ENCODE measurements at regions not wholly inside any gene's neighbourhood (a gene's known extent, or its start where the extent isn't known, plus 50 kb on each side); places are given as distances from the start of the nearest gene placed in this dataset.

DNA sequence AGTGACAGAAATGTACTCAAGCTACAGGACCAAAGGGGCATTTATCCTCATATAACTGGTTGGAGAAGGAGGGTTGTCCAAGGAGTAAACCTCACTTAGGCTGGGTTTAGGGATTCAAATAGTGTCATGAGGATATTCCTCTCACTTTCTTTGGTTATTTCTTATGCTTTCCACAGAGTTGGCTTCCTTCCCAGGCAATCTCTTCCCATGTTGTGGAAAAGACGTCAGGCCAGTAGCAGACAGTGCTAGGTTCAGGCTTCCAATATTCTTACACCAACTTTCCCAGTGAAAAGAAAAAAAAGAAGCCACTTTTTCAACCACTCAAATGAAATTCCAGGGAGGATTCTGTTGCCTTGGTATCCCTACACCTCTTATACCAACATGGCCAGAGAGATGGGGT lies 653.0 kb downstream of the C4orf33 start:
- no peak for ATAC-seq
- no peak for TF ChIP-seq TOX (CRISPR knock-in tag; IDR thresholded peaks at IDR 0.05; ENCODE audit: borderline replicate concordance)
- TF ChIP-seq, protein P1, sequence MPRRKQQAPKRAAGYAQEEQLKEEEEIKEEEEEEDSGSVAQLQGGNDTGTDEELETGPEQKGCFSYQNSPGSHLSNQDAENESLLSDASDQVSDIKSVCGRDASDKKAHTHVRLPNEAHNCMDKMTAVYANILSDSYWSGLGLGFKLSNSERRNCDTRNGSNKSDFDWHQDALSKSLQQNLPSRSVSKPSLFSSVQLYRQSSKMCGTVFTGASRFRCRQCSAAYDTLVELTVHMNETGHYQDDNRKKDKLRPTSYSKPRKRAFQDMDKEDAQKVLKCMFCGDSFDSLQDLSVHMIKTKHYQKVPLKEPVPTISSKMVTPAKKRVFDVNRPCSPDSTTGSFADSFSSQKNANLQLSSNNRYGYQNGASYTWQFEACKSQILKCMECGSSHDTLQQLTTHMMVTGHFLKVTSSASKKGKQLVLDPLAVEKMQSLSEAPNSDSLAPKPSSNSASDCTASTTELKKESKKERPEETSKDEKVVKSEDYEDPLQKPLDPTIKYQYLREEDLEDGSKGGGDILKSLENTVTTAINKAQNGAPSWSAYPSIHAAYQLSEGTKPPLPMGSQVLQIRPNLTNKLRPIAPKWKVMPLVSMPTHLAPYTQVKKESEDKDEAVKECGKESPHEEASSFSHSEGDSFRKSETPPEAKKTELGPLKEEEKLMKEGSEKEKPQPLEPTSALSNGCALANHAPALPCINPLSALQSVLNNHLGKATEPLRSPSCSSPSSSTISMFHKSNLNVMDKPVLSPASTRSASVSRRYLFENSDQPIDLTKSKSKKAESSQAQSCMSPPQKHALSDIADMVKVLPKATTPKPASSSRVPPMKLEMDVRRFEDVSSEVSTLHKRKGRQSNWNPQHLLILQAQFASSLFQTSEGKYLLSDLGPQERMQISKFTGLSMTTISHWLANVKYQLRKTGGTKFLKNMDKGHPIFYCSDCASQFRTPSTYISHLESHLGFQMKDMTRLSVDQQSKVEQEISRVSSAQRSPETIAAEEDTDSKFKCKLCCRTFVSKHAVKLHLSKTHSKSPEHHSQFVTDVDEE (CRISPR knock-in tag; IDR thresholded peaks at IDR 0.05): no peak
- TF ChIP-seq ZNF70 (CRISPR knock-in tag; IDR thresholded peaks at IDR 0.05): no peak
- no peak for TF ChIP-seq GLIS3 (CRISPR knock-in tag; IDR thresholded peaks at IDR 0.05)
- no peak for TF ChIP-seq SNAI2 (CRISPR knock-in tag; IDR thresholded peaks at IDR 0.05)
- TF ChIP-seq ARNTL (CRISPR knock-in tag; IDR thresholded peaks at IDR 0.05; ENCODE audit: borderline replicate concordance, low read depth): no peak
- TF ChIP-seq, protein P2, sequence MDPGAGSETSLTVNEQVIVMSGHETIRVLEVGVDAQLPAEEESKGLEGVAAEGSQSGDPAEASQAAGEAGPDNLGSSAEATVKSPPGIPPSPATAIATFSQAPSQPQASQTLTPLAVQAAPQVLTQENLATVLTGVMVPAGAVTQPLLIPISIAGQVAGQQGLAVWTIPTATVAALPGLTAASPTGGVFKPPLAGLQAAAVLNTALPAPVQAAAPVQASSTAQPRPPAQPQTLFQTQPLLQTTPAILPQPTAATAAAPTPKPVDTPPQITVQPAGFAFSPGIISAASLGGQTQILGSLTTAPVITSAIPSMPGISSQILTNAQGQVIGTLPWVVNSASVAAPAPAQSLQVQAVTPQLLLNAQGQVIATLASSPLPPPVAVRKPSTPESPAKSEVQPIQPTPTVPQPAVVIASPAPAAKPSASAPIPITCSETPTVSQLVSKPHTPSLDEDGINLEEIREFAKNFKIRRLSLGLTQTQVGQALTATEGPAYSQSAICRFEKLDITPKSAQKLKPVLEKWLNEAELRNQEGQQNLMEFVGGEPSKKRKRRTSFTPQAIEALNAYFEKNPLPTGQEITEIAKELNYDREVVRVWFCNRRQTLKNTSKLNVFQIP (CRISPR knock-in tag; IDR thresholded peaks at IDR 0.05; ENCODE audit: borderline replicate concordance, low read depth): no peak
- TF ChIP-seq ZNF8 (CRISPR knock-in tag; IDR thresholded peaks at IDR 0.05): no peak
- TF ChIP-seq ZFP30 (CRISPR knock-in tag; IDR thresholded peaks at IDR 0.05): no peak
- no peak for TF ChIP-seq RARB (CRISPR knock-in tag; IDR thresholded peaks at IDR 0.05)
- no peak for TF ChIP-seq TCF4 (CRISPR knock-in tag; IDR thresholded peaks at IDR 0.05; ENCODE audit: borderline replicate concordance)
- no peak for TF ChIP-seq ZNF565 (CRISPR knock-in tag; conservative IDR thresholded peaks at IDR 0.05; ENCODE audit: low read depth)

DNA sequence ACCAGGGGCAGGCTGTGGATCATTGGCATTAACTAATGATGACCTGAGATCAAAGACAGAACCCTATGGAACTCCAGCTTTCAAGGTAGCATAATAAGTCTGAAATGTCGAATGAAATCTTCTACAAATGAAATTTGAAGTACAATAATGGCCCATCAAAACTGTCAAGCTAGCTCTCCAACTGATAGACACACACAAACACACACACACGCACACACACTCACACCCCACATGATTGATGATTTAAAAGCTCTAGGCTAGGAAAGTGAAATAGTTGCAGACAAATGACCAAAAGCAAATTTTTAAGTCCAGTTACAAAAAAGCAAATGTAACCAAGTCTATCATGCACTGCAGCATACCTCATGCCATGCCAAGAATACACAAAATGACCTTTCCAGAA lies 655.7 kb downstream of the C4orf33 start:
- TF ChIP-seq ZNF8 (CRISPR knock-in tag; IDR thresholded peaks at IDR 0.05): no peak
- TF ChIP-seq TCF4 (CRISPR knock-in tag; IDR thresholded peaks at IDR 0.05; ENCODE audit: borderline replicate concordance): no peak
- no peak for TF ChIP-seq ARNTL (CRISPR knock-in tag; IDR thresholded peaks at IDR 0.05; ENCODE audit: borderline replicate concordance, low read depth)
- no peak for TF ChIP-seq RARB (CRISPR knock-in tag; IDR thresholded peaks at IDR 0.05)
- TF ChIP-seq ZFP3 (CRISPR knock-in tag; IDR thresholded peaks at IDR 0.05): no peak
- no peak for TF ChIP-seq CSDC2 (CRISPR knock-in tag; IDR thresholded peaks at IDR 0.05)
- TF ChIP-seq ZNF70 (CRISPR knock-in tag; IDR thresholded peaks at IDR 0.05): no peak
- no peak for TF ChIP-seq ESRRG (CRISPR knock-in tag; IDR thresholded peaks at IDR 0.05)
- no peak for TF ChIP-seq ISL1 (CRISPR knock-in tag; IDR thresholded peaks at IDR 0.05)
- no peak for TF ChIP-seq ZC3H10 (CRISPR knock-in tag; IDR thresholded peaks at IDR 0.05)
- TF ChIP-seq, protein P3, sequence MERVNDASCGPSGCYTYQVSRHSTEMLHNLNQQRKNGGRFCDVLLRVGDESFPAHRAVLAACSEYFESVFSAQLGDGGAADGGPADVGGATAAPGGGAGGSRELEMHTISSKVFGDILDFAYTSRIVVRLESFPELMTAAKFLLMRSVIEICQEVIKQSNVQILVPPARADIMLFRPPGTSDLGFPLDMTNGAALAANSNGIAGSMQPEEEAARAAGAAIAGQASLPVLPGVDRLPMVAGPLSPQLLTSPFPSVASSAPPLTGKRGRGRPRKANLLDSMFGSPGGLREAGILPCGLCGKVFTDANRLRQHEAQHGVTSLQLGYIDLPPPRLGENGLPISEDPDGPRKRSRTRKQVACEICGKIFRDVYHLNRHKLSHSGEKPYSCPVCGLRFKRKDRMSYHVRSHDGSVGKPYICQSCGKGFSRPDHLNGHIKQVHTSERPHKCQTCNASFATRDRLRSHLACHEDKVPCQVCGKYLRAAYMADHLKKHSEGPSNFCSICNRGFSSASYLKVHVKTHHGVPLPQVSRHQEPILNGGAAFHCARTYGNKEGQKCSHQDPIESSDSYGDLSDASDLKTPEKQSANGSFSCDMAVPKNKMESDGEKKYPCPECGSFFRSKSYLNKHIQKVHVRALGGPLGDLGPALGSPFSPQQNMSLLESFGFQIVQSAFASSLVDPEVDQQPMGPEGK (CRISPR knock-in tag; IDR thresholded peaks at IDR 0.05; ENCODE audit: borderline replicate concordance): no peak
- TF ChIP-seq, protein P1 (CRISPR knock-in tag; IDR thresholded peaks at IDR 0.05): no peak
- TF ChIP-seq ZNF565 (CRISPR knock-in tag; conservative IDR thresholded peaks at IDR 0.05; ENCODE audit: low read depth): no peak
- TF ChIP-seq, protein P4, sequence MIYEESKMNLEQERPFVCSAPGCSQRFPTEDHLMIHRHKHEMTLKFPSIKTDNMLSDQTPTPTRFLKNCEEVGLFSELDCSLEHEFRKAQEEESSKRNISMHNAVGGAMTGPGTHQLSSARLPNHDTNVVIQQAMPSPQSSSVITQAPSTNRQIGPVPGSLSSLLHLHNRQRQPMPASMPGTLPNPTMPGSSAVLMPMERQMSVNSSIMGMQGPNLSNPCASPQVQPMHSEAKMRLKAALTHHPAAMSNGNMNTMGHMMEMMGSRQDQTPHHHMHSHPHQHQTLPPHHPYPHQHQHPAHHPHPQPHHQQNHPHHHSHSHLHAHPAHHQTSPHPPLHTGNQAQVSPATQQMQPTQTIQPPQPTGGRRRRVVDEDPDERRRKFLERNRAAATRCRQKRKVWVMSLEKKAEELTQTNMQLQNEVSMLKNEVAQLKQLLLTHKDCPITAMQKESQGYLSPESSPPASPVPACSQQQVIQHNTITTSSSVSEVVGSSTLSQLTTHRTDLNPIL (CRISPR knock-in tag; IDR thresholded peaks at IDR 0.05; ENCODE audit: low read depth): no peak
- no peak for TF ChIP-seq ZFP30 (CRISPR knock-in tag; IDR thresholded peaks at IDR 0.05)
- TF ChIP-seq GLIS3 (CRISPR knock-in tag; IDR thresholded peaks at IDR 0.05): no peak
- TF ChIP-seq OSR1 (CRISPR knock-in tag; IDR thresholded peaks at IDR 0.05): no peak
- no peak for ATAC-seq
